ENCODE measurements at regions not wholly inside any gene's neighbourhood (a gene's known extent, or its start where the extent isn't known, plus 50 kb on each side); places are given as distances from the start of the nearest gene placed in this dataset.

DNA sequence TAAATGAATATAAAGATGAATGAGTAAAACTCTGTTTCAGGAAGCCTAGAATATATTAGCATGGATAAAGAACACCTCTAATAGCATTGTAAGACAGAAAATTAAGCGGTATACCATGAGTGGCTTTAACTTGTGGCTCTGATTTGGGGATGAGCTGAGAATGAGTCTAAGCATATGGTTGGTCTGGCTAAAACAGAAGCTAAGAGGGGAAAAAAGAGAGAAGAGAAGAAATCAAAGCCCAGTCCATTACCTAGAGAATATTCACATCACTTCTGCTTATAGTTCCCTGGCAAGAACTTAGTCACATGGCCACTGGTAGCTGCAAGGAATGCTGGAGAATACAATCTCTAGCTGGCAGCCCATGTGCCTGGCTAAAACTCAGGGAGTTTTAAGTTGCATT lies 414.5 kb downstream of the PRDM5 start:
- DNase-seq (ENCODE audit: low spot score in 2 of 2), result no peak
- no peak overlapping the region for H3K4me3 ChIP-seq
- TF ChIP-seq POLR2A (IDR thresholded peaks at IDR 0.05), result no peak
- TF ChIP-seq CTCF (IDR thresholded peaks at IDR 0.05), result no peak
- TF ChIP-seq EP300 (IDR thresholded peaks at IDR 0.05), result no peak
- H3K4me1 ChIP-seq, result no peaks in the 10 kb centered on the region
- H3K9me3 ChIP-seq, result peaks cover 0 to 39% (median 2%) of the 10 kb centered on the region in 4 donors
- H3K27me3 ChIP-seq, result no peaks in the 10 kb centered on the region
- 94 to 95% methylated on average over 1 of the region's 1 CpG for WGBS, 2 donors
- no peak overlapping the region for H3K27ac ChIP-seq
- no peaks in the 10 kb centered on the region for H3K36me3 ChIP-seq

- Histone ChIP-seq H3K36me3 (no peaks in the 10 kb centered on the region), H3K4me1 (no peaks in the 10 kb centered on the region), H3K27ac (no peak overlapping the region), H3K9me3 (peaks cover 0 to 36% (median 2%) of the 10 kb centered on the region in 4 donors), H3K27me3 (no peaks in the 10 kb centered on the region), H3K4me3 (no peak overlapping the region)
- no peak for DNase-seq (ENCODE audit: low spot score in 2 of 2)
- no peak for TF ChIP-seq POLR2A (IDR thresholded peaks at IDR 0.05)
- no peak for TF ChIP-seq CTCF (IDR thresholded peaks at IDR 0.05)
- WGBS, 2 donors, result 84 to 90% methylated on average over 1 of the region's 1 CpG
Observed at GRCh38 chr4:120506536-120506935, 416.0 kb downstream of the PRDM5 start.

DNA sequence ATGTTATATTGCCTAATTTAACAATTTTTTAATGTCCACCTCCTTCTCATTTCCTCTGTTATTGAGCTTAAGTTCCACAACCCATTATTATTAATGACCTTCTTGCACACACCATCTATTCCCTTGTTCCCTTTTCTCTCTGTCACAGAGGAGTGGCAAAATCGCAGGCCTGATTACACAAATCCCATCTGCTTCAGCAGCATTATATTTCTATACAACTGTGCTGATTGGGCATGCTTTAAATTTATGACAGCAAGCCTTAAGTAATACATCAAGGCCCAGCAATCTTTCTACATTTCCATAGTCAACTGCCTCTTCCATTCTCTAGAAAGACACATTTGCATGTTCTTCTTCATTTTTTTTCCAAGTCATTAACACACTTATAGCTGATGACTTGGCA lies 423.8 kb downstream of the PRDM5 start:
- 69 to 80% methylated on average over 1 of the region's 1 CpG for WGBS, 2 donors
- TF ChIP-seq EP300 (IDR thresholded peaks at IDR 0.05) (no peak), CTCF (IDR thresholded peaks at IDR 0.05) (no peak), POLR2A (IDR thresholded peaks at IDR 0.05) (no peak)

GRCh38 chr4:120491481-120491880 lies 424.8 kb upstream of the MAD2L1 start:
- no peaks in the 10 kb centered on the region for H3K27me3 ChIP-seq
- peaks cover 0 to 5% (median 0%) of the 10 kb centered on the region in 4 donors for H3K9me3 ChIP-seq
- WGBS, 2 donors, result 55 to 58% methylated on average over 3 of the region's 3 CpGs
- no peak for TF ChIP-seq EP300 (IDR thresholded peaks at IDR 0.05)
- TF ChIP-seq POLR2A (IDR thresholded peaks at IDR 0.05), result no peak
- no peak for TF ChIP-seq CTCF (IDR thresholded peaks at IDR 0.05)
- DNase-seq (ENCODE audit: low spot score in 2 of 2), result no peak
- H3K4me3 ChIP-seq, result no peak overlapping the region
- no peaks in the 10 kb centered on the region for H3K36me3 ChIP-seq
- no peaks in the 10 kb centered on the region for H3K4me1 ChIP-seq
- no peak overlapping the region for H3K27ac ChIP-seq

More for the DNA sequence above, 423.8 kb downstream of the PRDM5 start:
- no peaks in the 10 kb centered on the region for H3K4me1 ChIP-seq
- no peak for DNase-seq (ENCODE audit: low spot score in 2 of 2)
- peaks cover 0 to 12% (median 0%) of the 10 kb centered on the region in 4 donors for H3K9me3 ChIP-seq
- no peaks in the 10 kb centered on the region for H3K27me3 ChIP-seq
- no peaks in the 10 kb centered on the region for H3K36me3 ChIP-seq
- no peak overlapping the region for H3K4me3 ChIP-seq
- H3K27ac ChIP-seq, result no peak overlapping the region

- DNase-seq (ENCODE audit: low spot score in 2 of 2), result no peak
- Histone ChIP-seq H3K27ac (no peak overlapping the region), H3K4me1 (no peaks in the 10 kb centered on the region), H3K36me3 (no peaks in the 10 kb centered on the region), H3K27me3 (no peaks in the 10 kb centered on the region), H3K4me3 (no peak overlapping the region), H3K9me3 (peaks cover 0 to 7% (median 0%) of the 10 kb centered on the region in 4 donors)
- TF ChIP-seq CTCF (IDR thresholded peaks at IDR 0.05), result no peak
- no peak for TF ChIP-seq POLR2A (IDR thresholded peaks at IDR 0.05)
- no peak for TF ChIP-seq EP300 (IDR thresholded peaks at IDR 0.05)
- 76 to 79% methylated on average over 3 of the region's 3 CpGs for WGBS, 2 donors
Observed at GRCh38 chr4:120481756-120482155, 415.1 kb upstream of the MAD2L1 start.
